HEK293 (cell line): ENCODE measurements at regions not wholly inside any gene's neighbourhood (a gene's known extent, or its start where the extent isn't known, plus 50 kb on each side); places are given as distances from the start of the nearest gene placed in this dataset.

Experiments
- SALL2 ChIP-seq: fragments of 450-650 bp; formaldehyde crosslinking; IDR thresholded peaks from 2 replicates; pipeline ENCODE4 v1.5.0; 2017; ENCODE audit warnings: missing biosample characterization, mild to moderate bottlenecking, missing genetic modification characterization, borderline replicate concordance
- SP2 ChIP-seq: fragments of 450-650 bp; formaldehyde crosslinking; IDR thresholded peaks from 2 replicates; pipeline ENCODE4 v1.5.1; 2016; ENCODE audit warnings: missing biosample characterization, missing genetic modification characterization
- ZNF24 ChIP-seq: fragments of 450-650 bp; formaldehyde crosslinking; IDR thresholded peaks from 2 replicates; pipeline ENCODE4 v1.5.1; 2016; ENCODE audit warnings: missing biosample characterization, missing genetic modification characterization
- ZNF274 ChIP-seq, 2 experiments: fragments of 200-500 bp in 1 of 2; fragments of 450-650 bp in 1 of 2; sonication (Bioruptor generic) in 1 of 2; formaldehyde crosslinking in 1 of 2; IDR thresholded peaks; 2 replicates each; pipeline versions ENCODE4 v1.5.1 to v1.6.1; 2014 to 2016; ENCODE audit warnings: borderline replicate concordance in 1 of 2, inconsistent platforms in 1 of 2, low read length in 1 of 2, missing biosample characterization in 1 of 2, missing genetic modification characterization in 1 of 2
- ZNF292 ChIP-seq: fragments of 450-650 bp; formaldehyde crosslinking; IDR thresholded peaks from 2 replicates; pipeline ENCODE4 v1.5.1; 2016; ENCODE audit warnings: low read depth, missing biosample characterization, missing genetic modification characterization, borderline replicate concordance
- ZNF510 ChIP-seq: fragments of 450-650 bp; formaldehyde crosslinking; IDR thresholded peaks from 2 replicates; pipeline ENCODE4 v1.5.1; 2018; ENCODE audit warnings: mild to moderate bottlenecking, missing genetic modification characterization, missing biosample characterization; ENCODE audit not compliant: insufficient replicate concordance
- ZNF596 ChIP-seq: fragments of 450-650 bp; IDR thresholded peaks from 2 replicates; pipeline ENCODE4 v1.5.0; 2018; ENCODE audit warnings: missing biosample characterization, mild to moderate bottlenecking, missing genetic modification characterization, moderate library complexity
- ZSCAN30 ChIP-seq: fragments of 450-650 bp; IDR thresholded peaks from 2 replicates; pipeline ENCODE4 v1.5.1; 2018; ENCODE audit warnings: missing biosample characterization, mild to moderate bottlenecking, missing genetic modification characterization, moderate library complexity
- TF ChIP-seq, protein P1 (sequence below): fragments of 450-650 bp; formaldehyde crosslinking; IDR thresholded peaks from 2 replicates; pipeline ENCODE4 v1.5.1; 2016; ENCODE audit warnings: missing biosample characterization, missing genetic modification characterization
- TF ChIP-seq, protein P2 (sequence below): fragments of 450-650 bp; formaldehyde crosslinking; IDR thresholded peaks from 2 replicates; pipeline ENCODE4 v1.5.1; 2016; ENCODE audit warnings: missing biosample characterization, missing genetic modification characterization
- TF ChIP-seq, protein P3 (sequence below): fragments of 450-650 bp; formaldehyde crosslinking; IDR thresholded peaks from 2 replicates; pipeline ENCODE4 v1.5.1; 2016; ENCODE audit warnings: missing biosample characterization, missing genetic modification characterization, low read depth

DNA sequence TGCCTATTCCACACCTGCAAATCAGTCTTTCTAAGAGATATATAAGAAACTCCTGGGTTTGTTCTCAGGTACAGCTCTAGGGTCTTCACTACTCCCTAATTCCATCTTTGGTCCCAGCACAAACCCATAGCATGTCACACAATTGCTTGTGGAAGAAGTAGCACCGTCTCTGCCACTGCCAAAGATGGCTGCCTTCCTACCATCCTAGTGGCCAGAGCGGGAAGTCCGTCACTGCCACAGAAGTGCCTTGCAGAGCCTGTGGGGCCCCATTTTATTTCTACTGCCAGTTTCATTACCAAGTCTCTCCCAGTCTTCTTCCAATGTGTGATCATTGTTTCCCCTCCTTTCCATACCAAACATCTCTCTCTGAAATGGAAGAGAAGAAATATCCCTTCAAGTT, 107.6 kb downstream of the CD47 start:
- TF ChIP-seq SP2 (tag by site-specific recombination) (no peak), ZNF292 (tag by site-specific recombination) (no peak), ZNF510 (no peak), ZNF274 (IDR thresholded peaks at IDR 0.05; ENCODE audit: low read length) (no peak), ZNF274 (tag by site-specific recombination; IDR thresholded peaks at IDR 0.05; ENCODE audit: borderline replicate concordance) (no peak), ZNF596 (tag by site-specific recombination) (no peak), ZNF24 (tag by site-specific recombination) (no peak), SALL2 (tag by site-specific recombination) (no peak), ZSCAN30 (tag by site-specific recombination) (no peak)
- TF ChIP-seq, protein P1, sequence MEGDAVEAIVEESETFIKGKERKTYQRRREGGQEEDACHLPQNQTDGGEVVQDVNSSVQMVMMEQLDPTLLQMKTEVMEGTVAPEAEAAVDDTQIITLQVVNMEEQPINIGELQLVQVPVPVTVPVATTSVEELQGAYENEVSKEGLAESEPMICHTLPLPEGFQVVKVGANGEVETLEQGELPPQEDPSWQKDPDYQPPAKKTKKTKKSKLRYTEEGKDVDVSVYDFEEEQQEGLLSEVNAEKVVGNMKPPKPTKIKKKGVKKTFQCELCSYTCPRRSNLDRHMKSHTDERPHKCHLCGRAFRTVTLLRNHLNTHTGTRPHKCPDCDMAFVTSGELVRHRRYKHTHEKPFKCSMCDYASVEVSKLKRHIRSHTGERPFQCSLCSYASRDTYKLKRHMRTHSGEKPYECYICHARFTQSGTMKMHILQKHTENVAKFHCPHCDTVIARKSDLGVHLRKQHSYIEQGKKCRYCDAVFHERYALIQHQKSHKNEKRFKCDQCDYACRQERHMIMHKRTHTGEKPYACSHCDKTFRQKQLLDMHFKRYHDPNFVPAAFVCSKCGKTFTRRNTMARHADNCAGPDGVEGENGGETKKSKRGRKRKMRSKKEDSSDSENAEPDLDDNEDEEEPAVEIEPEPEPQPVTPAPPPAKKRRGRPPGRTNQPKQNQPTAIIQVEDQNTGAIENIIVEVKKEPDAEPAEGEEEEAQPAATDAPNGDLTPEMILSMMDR (tag by site-specific recombination) = no peak
- TF ChIP-seq, protein P2, sequence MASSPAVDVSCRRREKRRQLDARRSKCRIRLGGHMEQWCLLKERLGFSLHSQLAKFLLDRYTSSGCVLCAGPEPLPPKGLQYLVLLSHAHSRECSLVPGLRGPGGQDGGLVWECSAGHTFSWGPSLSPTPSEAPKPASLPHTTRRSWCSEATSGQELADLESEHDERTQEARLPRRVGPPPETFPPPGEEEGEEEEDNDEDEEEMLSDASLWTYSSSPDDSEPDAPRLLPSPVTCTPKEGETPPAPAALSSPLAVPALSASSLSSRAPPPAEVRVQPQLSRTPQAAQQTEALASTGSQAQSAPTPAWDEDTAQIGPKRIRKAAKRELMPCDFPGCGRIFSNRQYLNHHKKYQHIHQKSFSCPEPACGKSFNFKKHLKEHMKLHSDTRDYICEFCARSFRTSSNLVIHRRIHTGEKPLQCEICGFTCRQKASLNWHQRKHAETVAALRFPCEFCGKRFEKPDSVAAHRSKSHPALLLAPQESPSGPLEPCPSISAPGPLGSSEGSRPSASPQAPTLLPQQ = no peak
- TF ChIP-seq, protein P3, sequence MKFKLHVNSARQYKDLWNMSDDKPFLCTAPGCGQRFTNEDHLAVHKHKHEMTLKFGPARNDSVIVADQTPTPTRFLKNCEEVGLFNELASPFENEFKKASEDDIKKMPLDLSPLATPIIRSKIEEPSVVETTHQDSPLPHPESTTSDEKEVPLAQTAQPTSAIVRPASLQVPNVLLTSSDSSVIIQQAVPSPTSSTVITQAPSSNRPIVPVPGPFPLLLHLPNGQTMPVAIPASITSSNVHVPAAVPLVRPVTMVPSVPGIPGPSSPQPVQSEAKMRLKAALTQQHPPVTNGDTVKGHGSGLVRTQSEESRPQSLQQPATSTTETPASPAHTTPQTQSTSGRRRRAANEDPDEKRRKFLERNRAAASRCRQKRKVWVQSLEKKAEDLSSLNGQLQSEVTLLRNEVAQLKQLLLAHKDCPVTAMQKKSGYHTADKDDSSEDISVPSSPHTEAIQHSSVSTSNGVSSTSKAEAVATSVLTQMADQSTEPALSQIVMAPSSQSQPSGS (tag by site-specific recombination) = no peak
